ENCODE measurements at regions not wholly inside any gene's neighbourhood (a gene's known extent, or its start where the extent isn't known, plus 50 kb on each side); places are given as distances from the start of the nearest gene placed in this dataset.

DNA sequence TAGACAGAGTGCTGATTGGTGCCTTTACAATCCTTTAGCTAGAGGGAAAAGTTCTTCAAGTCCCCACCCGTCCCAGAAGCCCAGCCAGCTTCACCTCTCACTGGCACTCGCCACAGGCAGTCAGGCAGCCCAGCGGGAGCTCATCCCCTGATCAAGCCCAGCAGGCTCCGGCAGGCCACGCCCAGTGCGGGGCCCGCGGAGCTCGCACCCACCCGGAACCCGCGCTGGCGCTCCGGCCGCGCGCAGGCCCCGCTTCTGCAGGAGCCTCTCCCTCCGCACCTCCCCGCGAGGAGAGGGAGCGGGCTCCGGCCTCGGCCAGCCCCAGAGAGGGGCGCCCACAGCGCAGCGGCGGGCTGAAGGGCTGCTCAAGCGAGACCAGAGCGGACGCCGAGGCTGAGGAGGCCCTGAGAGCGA lies 202.4 kb upstream of the PDGFD start:
- intact Hi-C loops (cut with DNase I; ENCODE audit: low total_unique reads) = no loop called here
- no peak overlapping the region for H3K27ac ChIP-seq
- H3K4me1 ChIP-seq = no peaks in the 10 kb centered on the region
- no peak overlapping the region for H3K4me3 ChIP-seq
- TF ChIP-seq, protein P1, sequence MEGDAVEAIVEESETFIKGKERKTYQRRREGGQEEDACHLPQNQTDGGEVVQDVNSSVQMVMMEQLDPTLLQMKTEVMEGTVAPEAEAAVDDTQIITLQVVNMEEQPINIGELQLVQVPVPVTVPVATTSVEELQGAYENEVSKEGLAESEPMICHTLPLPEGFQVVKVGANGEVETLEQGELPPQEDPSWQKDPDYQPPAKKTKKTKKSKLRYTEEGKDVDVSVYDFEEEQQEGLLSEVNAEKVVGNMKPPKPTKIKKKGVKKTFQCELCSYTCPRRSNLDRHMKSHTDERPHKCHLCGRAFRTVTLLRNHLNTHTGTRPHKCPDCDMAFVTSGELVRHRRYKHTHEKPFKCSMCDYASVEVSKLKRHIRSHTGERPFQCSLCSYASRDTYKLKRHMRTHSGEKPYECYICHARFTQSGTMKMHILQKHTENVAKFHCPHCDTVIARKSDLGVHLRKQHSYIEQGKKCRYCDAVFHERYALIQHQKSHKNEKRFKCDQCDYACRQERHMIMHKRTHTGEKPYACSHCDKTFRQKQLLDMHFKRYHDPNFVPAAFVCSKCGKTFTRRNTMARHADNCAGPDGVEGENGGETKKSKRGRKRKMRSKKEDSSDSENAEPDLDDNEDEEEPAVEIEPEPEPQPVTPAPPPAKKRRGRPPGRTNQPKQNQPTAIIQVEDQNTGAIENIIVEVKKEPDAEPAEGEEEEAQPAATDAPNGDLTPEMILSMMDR (IDR thresholded peaks at IDR 0.05) = no peak
- TF ChIP-seq POLR2A (IDR thresholded peaks at IDR 0.05) (no peak), POLR2AphosphoS5 (IDR thresholded peaks at IDR 0.05) (no peak), EP300 (IDR thresholded peaks at IDR 0.05) (no peak)
- H3K36me3 ChIP-seq = no peaks in the 10 kb centered on the region
- DNase-seq = peak in 1 of 2 donors; percentile 2
- no peaks in the 10 kb centered on the region for H3K27me3 ChIP-seq
- peaks cover 0 to 10% (median 2%) of the 10 kb centered on the region in 4 donors for H3K9me3 ChIP-seq
- WGBS, 5 donors = 88 to 95% (median 90%) methylated on average over 21 to 33 of the region's 33 CpGs

DNA sequence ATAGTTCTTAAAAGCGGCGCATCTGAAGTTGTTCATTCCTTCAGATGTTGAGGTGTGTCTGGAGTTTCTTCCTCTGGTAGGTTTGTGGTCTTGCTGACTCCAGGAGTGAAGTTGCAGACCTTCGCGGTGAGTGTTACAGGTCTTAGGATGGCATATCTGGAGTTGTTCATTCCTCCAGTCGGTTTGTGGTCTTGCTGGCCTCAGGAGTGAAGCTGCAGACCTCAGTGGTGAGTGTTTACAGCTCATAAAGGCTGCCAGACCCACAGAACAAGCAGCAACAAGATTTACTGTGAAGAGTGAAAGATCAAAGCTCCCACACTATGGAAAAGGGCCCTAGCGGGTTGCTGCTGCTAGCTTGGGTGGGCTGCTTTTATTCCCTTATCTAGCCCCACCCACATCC lies 201.7 kb upstream of the PDGFD start:
- Histone ChIP-seq H3K27me3 (no peaks in the 10 kb centered on the region), H3K27ac (no peak overlapping the region), H3K36me3 (no peaks in the 10 kb centered on the region), H3K4me3 (no peak overlapping the region), H3K9me3 (peaks cover 0 to 10% (median 2%) of the 10 kb centered on the region in 4 donors), H3K4me1 (no peaks in the 10 kb centered on the region)
- no peak for TF ChIP-seq EP300 (IDR thresholded peaks at IDR 0.05)
- no peak for TF ChIP-seq POLR2AphosphoS5 (IDR thresholded peaks at IDR 0.05)
- TF ChIP-seq, protein P1 (IDR thresholded peaks at IDR 0.05) = no peak
- TF ChIP-seq POLR2A (IDR thresholded peaks at IDR 0.05) = no peak
- 87 to 93% (median 90%) methylated on average over 6 of the region's 6 CpGs for WGBS, 5 donors
- no peak for DNase-seq
- intact Hi-C loops (cut with DNase I; ENCODE audit: low total_unique reads) = no loop called here

DNA sequence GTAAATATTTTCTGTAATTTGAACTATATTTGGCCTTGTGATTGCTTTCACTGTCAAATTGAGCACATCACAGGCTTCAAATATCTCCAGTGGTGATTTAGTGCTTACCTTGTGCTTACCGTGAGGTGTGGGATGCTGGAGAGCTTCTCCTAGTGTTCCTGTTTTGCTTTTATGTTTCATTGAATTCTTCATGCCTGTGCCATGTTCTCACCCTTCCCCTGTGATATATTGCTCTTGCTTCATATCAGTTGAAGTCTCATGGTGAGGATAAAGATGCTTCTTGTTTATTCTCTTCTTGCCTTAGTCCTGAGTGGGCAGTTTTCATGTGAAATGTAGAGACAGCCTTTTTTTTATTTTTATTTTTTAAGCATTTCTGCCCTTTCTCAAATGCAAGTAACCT lies 198.0 kb upstream of the PDGFD start:
- H3K36me3 ChIP-seq = no peaks in the 10 kb centered on the region
- H3K4me1 ChIP-seq = no peaks in the 10 kb centered on the region
- intact Hi-C loops (cut with DNase I; ENCODE audit: low total_unique reads) = no loop called here
- peaks cover 0 to 10% (median 2%) of the 10 kb centered on the region in 4 donors for H3K9me3 ChIP-seq
- 44 to 83% (median 64%) methylated on average over 1 of the region's 1 CpG for WGBS, 5 donors
- TF ChIP-seq POLR2AphosphoS5 (IDR thresholded peaks at IDR 0.05) (no peak), EP300 (IDR thresholded peaks at IDR 0.05) (no peak), POLR2A (IDR thresholded peaks at IDR 0.05) (no peak)
- TF ChIP-seq, protein P1 (IDR thresholded peaks at IDR 0.05) = no peak
- no peak overlapping the region for H3K4me3 ChIP-seq
- H3K27me3 ChIP-seq = no peaks in the 10 kb centered on the region
- no peak for DNase-seq
- no peak overlapping the region for H3K27ac ChIP-seq

DNA sequence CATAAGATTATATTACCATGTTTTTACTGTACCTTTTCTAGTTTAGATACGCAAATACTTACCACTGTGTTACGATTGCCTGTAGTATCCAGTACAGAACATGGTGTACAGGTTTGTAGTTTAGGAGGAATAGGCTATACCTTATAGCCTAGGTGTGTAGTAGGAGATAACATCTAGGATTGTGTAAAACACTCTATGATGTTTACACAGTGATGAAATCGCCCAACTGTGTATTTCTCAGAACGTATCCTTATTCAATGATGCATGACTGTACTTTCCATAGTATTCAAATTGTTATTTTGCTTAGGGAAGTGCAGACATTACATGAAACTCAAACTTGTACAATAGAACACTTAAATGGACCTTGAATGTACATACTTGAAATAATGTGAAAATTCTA lies 188.1 kb upstream of the PDGFD start:
- intact Hi-C loops (cut with DNase I; ENCODE audit: low total_unique reads) = no loop called here
- Histone ChIP-seq H3K27ac (no peak overlapping the region), H3K4me1 (no peaks in the 10 kb centered on the region), H3K36me3 (no peaks in the 10 kb centered on the region), H3K9me3 (peaks cover 0 to 18% (median 8%) of the 10 kb centered on the region in 4 donors), H3K4me3 (no peak overlapping the region), H3K27me3 (no peaks in the 10 kb centered on the region)
- WGBS, 5 donors = 79 to 90% (median 83%) methylated on average over 4 of the region's 4 CpGs
- no peak for TF ChIP-seq POLR2AphosphoS5 (IDR thresholded peaks at IDR 0.05)
- no peak for DNase-seq

DNA sequence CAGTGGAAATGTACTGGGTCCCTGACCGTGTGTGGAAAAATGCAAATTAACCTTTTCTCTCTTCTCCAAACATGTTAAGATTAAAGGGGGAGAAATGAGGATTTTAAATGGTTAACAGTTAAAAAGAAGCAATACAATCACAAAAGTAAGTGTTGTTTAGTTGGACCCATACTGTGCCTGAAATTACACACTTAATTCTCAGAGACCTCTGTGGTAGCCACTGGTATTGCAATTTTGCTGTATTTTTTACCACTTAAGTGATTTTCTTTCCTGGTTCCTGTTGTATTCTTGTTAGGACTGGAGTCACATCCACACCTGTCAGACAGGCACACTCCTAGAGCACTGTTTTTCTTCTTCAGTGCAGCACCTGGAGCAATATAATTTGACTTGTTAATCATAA lies 179.6 kb upstream of the PDGFD start:
- no peak overlapping the region for H3K4me3 ChIP-seq
- no peaks in the 10 kb centered on the region for H3K9me3 ChIP-seq
- no peaks in the 10 kb centered on the region for H3K4me1 ChIP-seq
- intact Hi-C loops (cut with DNase I; ENCODE audit: low total_unique reads) = no loop called here
- H3K27me3 ChIP-seq = no peaks in the 10 kb centered on the region
- no peaks in the 10 kb centered on the region for H3K36me3 ChIP-seq
- no peak for TF ChIP-seq POLR2A (IDR thresholded peaks at IDR 0.05)
- TF ChIP-seq EP300 (IDR thresholded peaks at IDR 0.05) = no peak
- TF ChIP-seq, protein P1 (IDR thresholded peaks at IDR 0.05) = peak in 3 of 7 experiments; percentile 15 to 37 (median 27)
- no peak for TF ChIP-seq POLR2AphosphoS5 (IDR thresholded peaks at IDR 0.05)
- WGBS, 5 donors = 76 to 88% (median 80%) methylated on average over 1 of the region's 1 CpG
- DNase-seq = no peak
- H3K27ac ChIP-seq = no peak overlapping the region

Data from stomach (tissue), 8 donors.